ENCODE measurements at regions not wholly inside any gene's neighbourhood (a gene's known extent, or its start where the extent isn't known, plus 50 kb on each side); places are given as distances from the start of the nearest gene placed in this dataset.

- no peak for TF ChIP-seq MGA (IDR thresholded peaks at IDR 0.05)
- TF ChIP-seq BCOR (IDR thresholded peaks at IDR 0.05): no peak
These were observed 70.1 kb upstream of the NUP50 start (continued) for GRCh38 chr22:45093609-45094008.
